ENCODE measurements at regions not wholly inside any gene's neighbourhood (a gene's known extent, or its start where the extent isn't known, plus 50 kb on each side); places are given as distances from the start of the nearest gene placed in this dataset.
A peak's percentile ranks its signal among the peaks of the same experiment; 100 is the strongest.

DNA sequence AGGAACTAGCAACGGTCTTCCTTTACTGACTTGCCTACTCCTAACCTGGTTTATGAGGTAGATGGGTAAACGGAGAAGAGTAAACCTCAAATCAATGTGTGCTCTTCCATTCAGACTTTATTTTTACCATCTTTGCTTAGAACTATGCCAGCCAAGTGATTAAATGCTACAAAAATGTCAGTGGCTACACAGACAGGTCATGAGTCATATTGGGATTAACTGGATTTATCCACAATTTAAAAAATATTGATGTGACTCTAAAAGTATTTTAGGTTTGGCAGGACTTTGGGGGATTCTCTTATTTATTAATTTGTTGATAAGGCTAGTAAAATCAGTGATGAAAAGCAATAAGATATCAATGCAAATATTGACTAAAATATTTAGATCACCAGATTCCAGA is 275.0 kb downstream of the PLK2 start:
- H3K36me3 ChIP-seq: no peaks in the 10 kb centered on the region
- intact Hi-C loops (cut with micrococcal nuclease): no loop called here
- H3K27ac ChIP-seq (replicated peaks): no peak overlapping the region

DNA sequence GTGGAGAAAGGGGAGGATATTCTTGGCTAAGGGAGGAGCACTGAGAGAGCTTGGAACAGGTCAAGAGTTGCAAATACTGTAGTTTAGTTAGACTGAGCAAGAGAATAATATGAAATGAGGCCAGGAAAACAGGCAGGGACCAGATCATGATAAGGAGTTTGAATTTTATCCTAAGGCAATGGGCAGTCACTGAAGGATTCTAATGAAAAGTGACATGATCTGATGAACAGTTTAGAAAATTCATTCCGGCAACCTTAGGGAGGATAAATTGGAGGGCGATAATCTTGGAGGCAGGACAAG is 276.1 kb downstream of the PLK2 start:
- DNase-seq: no peak
- TF ChIP-seq, protein P1, sequence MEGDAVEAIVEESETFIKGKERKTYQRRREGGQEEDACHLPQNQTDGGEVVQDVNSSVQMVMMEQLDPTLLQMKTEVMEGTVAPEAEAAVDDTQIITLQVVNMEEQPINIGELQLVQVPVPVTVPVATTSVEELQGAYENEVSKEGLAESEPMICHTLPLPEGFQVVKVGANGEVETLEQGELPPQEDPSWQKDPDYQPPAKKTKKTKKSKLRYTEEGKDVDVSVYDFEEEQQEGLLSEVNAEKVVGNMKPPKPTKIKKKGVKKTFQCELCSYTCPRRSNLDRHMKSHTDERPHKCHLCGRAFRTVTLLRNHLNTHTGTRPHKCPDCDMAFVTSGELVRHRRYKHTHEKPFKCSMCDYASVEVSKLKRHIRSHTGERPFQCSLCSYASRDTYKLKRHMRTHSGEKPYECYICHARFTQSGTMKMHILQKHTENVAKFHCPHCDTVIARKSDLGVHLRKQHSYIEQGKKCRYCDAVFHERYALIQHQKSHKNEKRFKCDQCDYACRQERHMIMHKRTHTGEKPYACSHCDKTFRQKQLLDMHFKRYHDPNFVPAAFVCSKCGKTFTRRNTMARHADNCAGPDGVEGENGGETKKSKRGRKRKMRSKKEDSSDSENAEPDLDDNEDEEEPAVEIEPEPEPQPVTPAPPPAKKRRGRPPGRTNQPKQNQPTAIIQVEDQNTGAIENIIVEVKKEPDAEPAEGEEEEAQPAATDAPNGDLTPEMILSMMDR (IDR thresholded peaks at IDR 0.05; ENCODE audit: borderline replicate concordance): no peak
- intact Hi-C loops (cut with micrococcal nuclease): no loop called here

More for the DNA sequence above, 275.0 kb downstream of the PLK2 start:
- H3K9me3 ChIP-seq (replicated peaks): no peaks in the 10 kb centered on the region
- H3K4me3 ChIP-seq: no peak overlapping the region
- TF ChIP-seq, protein P1 (IDR thresholded peaks at IDR 0.05; ENCODE audit: borderline replicate concordance): no peak
- no peaks in the 10 kb centered on the region for H3K27me3 ChIP-seq (ENCODE audit: low read depth)
- peaks cover 32% of the 10 kb centered on the region for H3K4me1 ChIP-seq
- DNase-seq: no peak

DNA sequence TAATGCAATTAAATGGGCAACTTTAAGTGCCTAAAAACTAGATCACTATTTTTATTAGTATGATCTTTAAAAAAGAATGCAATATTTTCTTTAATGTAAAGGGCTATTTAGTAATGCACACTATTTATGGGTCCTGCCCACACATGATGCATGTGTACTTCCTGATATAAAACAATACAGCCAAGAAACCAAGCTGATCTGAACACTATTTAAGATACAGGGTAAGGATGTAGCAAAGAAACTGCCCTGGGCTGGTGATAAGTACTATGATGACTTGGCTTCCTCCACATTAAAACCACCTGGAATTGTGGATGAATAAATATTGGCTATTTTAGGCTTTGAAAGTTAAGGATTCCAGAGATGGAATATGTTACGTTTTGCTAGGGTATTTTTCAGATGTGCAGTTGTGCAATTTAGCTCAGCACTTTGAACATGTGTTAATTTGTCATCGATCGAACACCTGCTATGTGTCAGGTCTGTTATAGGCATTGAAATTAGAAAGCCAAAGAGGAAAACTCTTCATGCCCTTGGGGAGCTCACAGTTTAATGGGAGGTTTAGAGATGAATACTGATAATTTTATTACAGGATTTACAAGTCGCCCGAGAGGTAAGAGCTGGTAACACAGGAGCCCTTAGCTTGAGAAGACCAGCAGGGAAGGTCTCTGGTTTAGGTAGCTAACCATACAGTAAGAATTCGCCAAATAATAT is 276.7 kb downstream of the PLK2 start:
- H3K36me3 ChIP-seq: no peaks in the 10 kb centered on the region
- H3K27ac ChIP-seq (replicated peaks): peak overlapping the region; percentile 28
- no peak for DNase-seq
- H3K27me3 ChIP-seq (ENCODE audit: low read depth): no peaks in the 10 kb centered on the region
- no peaks in the 10 kb centered on the region for H3K9me3 ChIP-seq (replicated peaks)
- no peak overlapping the region for H3K4me3 ChIP-seq
- intact Hi-C loops (cut with micrococcal nuclease): no loop called here
- H3K4me1 ChIP-seq: peaks cover 23% of the 10 kb centered on the region
- TF ChIP-seq, protein P1 (IDR thresholded peaks at IDR 0.05; ENCODE audit: borderline replicate concordance): no peak

More for the DNA sequence above, 276.1 kb downstream of the PLK2 start:
- H3K9me3 ChIP-seq (replicated peaks): no peaks in the 10 kb centered on the region
- H3K36me3 ChIP-seq: no peaks in the 10 kb centered on the region
- no peak overlapping the region for H3K27ac ChIP-seq (replicated peaks)
- no peak overlapping the region for H3K4me3 ChIP-seq
- peaks cover 28% of the 10 kb centered on the region for H3K4me1 ChIP-seq
- H3K27me3 ChIP-seq (ENCODE audit: low read depth): no peaks in the 10 kb centered on the region

DNA sequence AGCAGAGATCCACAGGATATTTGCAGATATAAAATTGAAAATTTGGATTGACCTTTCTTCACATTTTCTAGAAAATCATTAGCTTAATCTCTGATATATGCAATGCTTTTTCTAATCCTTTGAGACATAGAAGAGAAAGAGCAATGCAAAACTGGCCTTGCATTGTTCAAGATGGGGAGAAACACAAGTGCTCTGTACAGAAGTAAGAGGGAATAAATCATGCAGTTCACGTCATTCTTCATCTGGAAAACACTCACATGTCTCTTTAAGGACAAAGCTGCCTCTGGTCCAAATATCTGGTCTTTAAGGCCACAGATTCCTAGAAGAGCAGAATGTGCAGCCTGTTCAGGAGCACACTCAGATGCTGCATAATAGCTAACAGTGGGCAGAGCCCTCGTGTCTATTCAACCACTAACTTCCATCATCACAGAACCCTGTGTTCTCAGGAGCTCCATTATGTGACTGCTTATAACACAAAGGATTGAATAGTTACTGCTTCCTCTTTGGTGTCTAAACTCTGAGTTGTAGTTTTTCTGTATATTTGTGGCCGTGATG is 277.5 kb downstream of the PLK2 start:
- Histone ChIP-seq H3K4me3 (no peak overlapping the region), H3K9me3 (replicated peaks) (no peaks in the 10 kb centered on the region), H3K4me1 (peaks cover 16% of the 10 kb centered on the region), H3K27ac (replicated peaks) (peak overlapping the region; percentile 28), H3K27me3 (ENCODE audit: low read depth) (no peaks in the 10 kb centered on the region), H3K36me3 (no peaks in the 10 kb centered on the region)
- TF ChIP-seq, protein P1 (IDR thresholded peaks at IDR 0.05; ENCODE audit: borderline replicate concordance): no peak
- intact Hi-C loops (cut with micrococcal nuclease): no loop called here
- no peak for DNase-seq

DNA sequence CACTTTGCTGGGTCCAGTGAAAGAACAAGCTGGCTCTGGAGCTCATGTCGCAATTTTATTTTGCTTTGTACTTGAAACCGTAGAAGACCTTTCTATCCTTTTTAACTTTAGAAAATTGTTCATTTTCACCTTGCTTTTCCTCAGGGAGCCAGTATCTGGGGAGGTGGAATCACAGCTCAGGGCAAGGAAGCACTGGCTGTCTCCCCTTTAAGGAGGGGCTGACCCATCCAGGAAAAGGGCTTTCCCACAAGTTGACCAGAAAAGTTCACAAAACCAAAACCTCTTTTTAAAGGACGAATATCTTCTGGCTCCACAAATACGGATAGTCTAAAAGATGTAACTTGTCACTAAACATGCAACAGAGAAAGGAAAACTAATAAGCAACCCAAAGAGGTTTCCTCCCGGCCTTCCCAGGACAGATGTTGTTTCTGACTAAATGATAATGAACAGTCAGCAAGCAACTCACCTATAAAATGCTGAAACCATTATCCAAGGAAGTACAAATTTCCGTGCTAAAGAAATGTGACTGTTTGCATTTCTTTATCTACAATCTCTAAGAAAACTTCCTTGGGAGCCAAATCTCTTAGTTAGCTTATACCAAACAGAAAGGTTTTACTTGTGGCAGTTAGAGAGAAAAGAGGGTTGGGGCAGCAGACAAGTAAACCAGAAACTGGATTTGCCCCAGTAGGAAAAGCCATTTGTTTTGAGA is 278.2 kb downstream of the PLK2 start:
- no peaks in the 10 kb centered on the region for H3K27me3 ChIP-seq (ENCODE audit: low read depth)
- no peaks in the 10 kb centered on the region for H3K9me3 ChIP-seq (replicated peaks)
- peak overlapping the region; percentile 28 for H3K27ac ChIP-seq (replicated peaks)
- TF ChIP-seq, protein P1 (IDR thresholded peaks at IDR 0.05; ENCODE audit: borderline replicate concordance): no peak
- no peak for DNase-seq
- intact Hi-C loops (cut with micrococcal nuclease): no loop called here
- no peaks in the 10 kb centered on the region for H3K36me3 ChIP-seq
- H3K4me3 ChIP-seq: no peak overlapping the region
- H3K4me1 ChIP-seq: peaks cover 16% of the 10 kb centered on the region
